ENCODE measurements at regions not wholly inside any gene's neighbourhood (a gene's known extent, or its start where the extent isn't known, plus 50 kb on each side); places are given as distances from the start of the nearest gene placed in this dataset.

- TF ChIP-seq YBX1 (IDR thresholded peaks at IDR 0.05) (no peak), EZH2 (IDR thresholded peaks at IDR 0.05; ENCODE audit: borderline replicate concordance, control insufficient read depth, low read depth, low read length) (no peak), NBN (IDR thresholded peaks at IDR 0.05) (no peak), ZNF384 (IDR thresholded peaks at IDR 0.05; ENCODE audit: borderline replicate concordance, low read depth, low read length) (no peak), SMARCA5 (IDR thresholded peaks at IDR 0.05) (no peak), DPF2 (IDR thresholded peaks at IDR 0.05) (no peak)
- TF ChIP-seq, protein P1, sequence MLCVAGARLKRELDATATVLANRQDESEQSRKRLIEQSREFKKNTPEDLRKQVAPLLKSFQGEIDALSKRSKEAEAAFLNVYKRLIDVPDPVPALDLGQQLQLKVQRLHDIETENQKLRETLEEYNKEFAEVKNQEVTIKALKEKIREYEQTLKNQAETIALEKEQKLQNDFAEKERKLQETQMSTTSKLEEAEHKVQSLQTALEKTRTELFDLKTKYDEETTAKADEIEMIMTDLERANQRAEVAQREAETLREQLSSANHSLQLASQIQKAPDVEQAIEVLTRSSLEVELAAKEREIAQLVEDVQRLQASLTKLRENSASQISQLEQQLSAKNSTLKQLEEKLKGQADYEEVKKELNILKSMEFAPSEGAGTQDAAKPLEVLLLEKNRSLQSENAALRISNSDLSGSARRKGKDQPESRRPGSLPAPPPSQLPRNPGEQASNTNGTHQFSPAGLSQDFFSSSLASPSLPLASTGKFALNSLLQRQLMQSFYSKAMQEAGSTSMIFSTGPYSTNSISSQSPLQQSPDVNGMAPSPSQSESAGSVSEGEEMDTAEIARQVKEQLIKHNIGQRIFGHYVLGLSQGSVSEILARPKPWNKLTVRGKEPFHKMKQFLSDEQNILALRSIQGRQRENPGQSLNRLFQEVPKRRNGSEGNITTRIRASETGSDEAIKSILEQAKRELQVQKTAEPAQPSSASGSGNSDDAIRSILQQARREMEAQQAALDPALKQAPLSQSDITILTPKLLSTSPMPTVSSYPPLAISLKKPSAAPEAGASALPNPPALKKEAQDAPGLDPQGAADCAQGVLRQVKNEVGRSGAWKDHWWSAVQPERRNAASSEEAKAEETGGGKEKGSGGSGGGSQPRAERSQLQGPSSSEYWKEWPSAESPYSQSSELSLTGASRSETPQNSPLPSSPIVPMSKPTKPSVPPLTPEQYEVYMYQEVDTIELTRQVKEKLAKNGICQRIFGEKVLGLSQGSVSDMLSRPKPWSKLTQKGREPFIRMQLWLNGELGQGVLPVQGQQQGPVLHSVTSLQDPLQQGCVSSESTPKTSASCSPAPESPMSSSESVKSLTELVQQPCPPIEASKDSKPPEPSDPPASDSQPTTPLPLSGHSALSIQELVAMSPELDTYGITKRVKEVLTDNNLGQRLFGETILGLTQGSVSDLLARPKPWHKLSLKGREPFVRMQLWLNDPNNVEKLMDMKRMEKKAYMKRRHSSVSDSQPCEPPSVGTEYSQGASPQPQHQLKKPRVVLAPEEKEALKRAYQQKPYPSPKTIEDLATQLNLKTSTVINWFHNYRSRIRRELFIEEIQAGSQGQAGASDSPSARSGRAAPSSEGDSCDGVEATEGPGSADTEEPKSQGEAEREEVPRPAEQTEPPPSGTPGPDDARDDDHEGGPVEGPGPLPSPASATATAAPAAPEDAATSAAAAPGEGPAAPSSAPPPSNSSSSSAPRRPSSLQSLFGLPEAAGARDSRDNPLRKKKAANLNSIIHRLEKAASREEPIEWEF (IDR thresholded peaks at IDR 0.05; ENCODE audit: insufficient replicate concordance, low read depth, low read length), result no peak
- TF ChIP-seq, protein P2, sequence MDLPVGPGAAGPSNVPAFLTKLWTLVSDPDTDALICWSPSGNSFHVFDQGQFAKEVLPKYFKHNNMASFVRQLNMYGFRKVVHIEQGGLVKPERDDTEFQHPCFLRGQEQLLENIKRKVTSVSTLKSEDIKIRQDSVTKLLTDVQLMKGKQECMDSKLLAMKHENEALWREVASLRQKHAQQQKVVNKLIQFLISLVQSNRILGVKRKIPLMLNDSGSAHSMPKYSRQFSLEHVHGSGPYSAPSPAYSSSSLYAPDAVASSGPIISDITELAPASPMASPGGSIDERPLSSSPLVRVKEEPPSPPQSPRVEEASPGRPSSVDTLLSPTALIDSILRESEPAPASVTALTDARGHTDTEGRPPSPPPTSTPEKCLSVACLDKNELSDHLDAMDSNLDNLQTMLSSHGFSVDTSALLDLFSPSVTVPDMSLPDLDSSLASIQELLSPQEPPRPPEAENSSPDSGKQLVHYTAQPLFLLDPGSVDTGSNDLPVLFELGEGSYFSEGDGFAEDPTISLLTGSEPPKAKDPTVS (IDR thresholded peaks at IDR 0.05; ENCODE audit: low read depth, low read length), result no peak
Measured at GRCh38 chr5:152264645-152265254, 140.3 kb downstream of the NMUR2 start.
